Endothelial cell of umbilical vein (primary cell): ENCODE measurements at regions not wholly inside any gene's neighbourhood (a gene's known extent, or its start where the extent isn't known, plus 50 kb on each side); places are given as distances from the start of the nearest gene placed in this dataset.

ENCODE experiments used
- EZH2 ChIP-seq: IDR thresholded peaks from 2 replicates; pipeline ENCODE4 v1.6.1; 2012; ENCODE audit warnings: borderline replicate concordance, low read depth, mild to moderate bottlenecking, moderate library complexity, low read length, inconsistent platforms; ENCODE audit not compliant: severe bottlenecking
- MYC ChIP-seq: IDR thresholded peaks from one replicate; pipeline ENCODE4 v1.6.1; 2011; ENCODE audit warnings: mild to moderate bottlenecking, low read depth, low read length

- TF ChIP-seq EZH2 (no peak), MYC (no peak)
Measured at GRCh38 chr6:15822835-15823234, 160.0 kb upstream of the DTNBP1 start.
